HG03196 (cell line): ENCODE measurements at regions not wholly inside any gene's neighbourhood (a gene's known extent, or its start where the extent isn't known, plus 50 kb on each side); places are given as distances from the start of the nearest gene placed in this dataset.
"Not testable (repeated sequence)": the region's sequence is repeated elsewhere in the genome, so short reads cannot be mapped to it uniquely, and the experiment has no call there.

Experiments used
- ATAC-seq: cut with Tn5 transposase; IDR thresholded peaks from one replicate; pipeline ENCODE4 v1.9.1; 2021; ENCODE audit not compliant: unreplicated experiment

DNA sequence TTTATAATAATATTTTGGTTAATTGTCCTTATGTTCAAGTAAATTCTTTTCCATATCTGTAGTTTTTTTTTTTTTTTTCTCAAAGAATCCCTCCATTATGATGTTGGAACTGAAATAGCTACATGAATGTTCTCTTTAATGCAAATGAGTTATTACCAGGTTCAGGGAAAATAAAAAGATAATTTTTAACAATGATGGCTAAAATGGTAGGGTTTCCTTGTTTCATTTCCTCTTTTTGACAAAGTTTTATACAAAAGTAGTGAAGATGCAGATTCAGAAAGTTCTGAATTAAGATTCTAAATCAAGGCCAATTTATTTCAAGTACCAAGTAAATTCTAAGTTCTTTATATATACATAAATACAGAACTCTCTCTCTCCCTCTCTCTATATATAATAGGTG, 779.0 kb upstream of the INTU start:
- no peak for ATAC-seq

DNA sequence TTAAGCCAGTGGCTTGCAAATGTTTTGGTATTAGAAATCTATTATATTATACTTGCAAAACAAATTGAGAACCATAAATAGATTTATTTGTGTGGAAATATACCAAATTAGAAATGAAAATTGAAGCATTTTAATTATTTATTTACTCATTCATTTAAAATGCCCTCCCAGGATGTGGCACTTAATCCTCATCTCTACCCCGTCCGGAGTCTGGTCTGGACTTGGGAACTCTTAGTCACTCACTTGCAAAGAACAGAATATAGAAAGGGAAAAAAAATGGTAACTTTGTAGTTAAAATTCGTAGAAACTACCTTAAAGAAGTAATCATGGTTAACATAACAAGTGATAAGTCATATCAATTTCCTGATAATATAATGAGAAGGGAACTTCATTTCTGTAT, 775.9 kb upstream of the INTU start:
- ATAC-seq: no peak

DNA sequence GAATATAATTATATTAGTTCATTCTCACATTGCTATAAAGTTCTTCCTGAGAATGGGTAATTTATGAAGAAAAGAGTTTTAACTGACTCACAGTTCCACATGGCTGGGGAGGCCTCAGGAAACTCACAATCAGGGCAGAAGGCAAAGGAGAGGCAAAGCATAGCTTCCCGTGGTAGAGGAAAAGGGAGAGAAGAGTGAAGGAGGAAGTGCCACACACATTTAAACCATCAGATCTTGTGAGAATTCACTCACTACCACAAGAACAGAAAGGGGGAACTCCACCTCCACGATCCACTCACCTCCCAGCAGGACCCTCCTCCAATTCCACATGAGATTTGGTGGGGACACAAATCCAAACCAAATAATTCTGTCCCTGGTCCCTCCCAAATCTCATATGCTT, 773.4 kb upstream of the INTU start:
- ATAC-seq: no peak

DNA sequence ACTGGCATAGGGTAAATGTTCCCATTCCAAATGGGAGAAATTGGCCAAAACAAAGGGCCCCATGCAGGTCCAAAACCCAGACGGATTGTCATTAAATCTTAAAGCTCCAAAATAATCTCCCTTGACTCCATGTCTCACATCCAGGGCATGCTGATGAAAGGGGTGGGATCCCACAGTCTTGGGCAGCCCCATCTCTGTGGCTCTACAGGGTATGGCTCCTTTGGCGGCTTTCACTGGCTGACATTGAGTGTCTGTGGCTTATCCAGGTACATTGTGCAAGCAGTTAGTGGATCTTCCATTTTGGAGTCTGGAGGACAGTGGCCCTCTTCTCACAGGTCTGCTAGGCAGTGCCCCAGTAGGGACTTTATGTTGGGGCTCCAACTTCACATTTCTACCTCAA, 772.9 kb upstream of the INTU start:
- ATAC-seq: no peak

DNA sequence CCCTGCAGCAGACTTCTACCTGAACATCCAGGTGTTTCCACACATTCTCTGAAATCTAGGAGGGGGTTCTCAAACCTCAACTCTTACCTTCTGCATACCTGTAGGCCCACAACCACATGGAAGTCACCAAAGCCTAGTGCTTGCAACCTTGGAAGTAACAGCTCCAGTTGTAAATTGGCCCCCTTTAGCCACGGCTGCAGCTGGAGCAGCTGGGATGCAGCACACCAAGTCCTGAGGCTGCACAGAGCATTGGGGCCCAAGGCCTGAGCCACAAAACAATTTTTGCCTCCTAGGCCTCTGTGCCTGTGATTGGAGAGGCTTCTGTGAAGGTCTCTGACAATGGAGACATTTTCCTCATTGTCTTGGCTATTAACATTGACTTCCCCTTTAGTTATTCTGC, 772.4 kb upstream of the INTU start:
- no peak for ATAC-seq

DNA sequence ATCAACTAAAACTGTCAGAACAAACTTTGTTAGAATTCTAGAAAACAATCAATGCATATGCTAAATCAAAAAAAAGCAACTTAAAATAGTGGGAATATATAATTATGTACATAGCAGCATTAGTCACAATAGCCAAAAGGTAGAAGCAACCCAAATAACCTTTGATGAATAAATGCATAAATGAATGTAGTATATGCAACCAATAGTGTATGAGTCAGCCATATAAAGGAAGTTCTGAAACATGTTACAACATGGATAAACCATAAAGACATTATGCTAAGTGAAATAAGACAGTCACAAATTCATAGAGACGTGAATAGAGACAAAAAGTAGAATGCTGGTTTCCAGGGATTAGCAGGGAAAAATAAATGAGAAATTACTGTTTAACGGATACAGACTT, 762.8 kb upstream of the INTU start:
- ATAC-seq: no peak

DNA sequence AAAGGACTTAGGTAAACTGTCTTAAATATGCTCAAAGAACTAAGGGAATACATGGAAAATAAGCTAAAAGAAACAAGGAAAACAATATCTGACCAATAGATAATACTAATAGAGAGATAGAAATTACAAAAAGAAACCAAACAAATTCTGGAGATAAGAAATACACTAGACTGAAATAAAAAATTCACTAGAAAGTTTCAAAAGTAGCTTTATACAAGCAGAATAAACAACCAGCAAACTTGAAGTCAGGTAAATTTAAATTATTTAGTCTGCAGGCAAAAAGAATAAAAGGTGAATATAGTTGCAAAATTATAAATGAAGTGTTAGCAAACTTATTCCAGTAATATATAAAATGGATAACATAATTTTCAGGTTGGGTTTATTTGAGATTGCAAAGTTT, 760.9 kb upstream of the INTU start:
- no peak for ATAC-seq

DNA sequence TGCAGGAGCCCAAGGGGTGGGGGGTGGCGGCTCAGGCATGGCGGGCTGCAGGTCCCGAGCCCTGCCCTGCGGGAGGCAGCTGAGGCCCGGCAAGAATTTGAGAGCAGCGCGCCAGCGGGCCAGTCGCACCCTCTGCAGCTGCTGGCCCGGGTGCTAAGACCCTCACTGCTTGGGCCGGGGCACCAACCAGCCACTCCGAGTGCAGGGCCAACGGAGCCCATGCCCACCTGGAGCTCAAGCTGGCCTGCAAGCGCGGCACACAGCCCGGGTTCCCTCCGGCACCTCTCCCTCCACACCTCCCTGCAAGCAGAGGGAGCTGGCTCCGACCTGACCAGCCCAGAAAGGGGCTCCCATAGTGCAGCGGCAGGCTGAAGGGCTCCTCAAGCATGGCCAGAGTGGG, 758.2 kb upstream of the INTU start:
- no peak for ATAC-seq

DNA sequence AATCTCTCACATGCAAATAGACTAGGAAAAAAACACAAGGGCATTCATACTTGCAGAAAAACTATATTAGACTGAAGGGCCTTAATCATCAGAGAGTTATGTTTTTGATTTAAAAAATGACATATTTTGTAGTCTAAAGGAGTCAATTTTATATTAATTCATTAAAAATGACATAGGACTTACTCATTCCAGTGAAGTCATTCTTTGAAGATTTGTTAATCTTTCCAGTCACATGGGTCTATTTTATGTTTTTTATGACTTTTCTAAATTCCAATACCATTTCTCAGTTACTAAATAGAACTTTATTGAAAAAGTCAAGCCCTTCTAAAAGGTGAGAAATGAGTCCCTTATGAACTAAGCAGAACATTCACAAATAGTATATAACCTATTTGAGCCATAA, 743.8 kb upstream of the INTU start:
- ATAC-seq: no peak

DNA sequence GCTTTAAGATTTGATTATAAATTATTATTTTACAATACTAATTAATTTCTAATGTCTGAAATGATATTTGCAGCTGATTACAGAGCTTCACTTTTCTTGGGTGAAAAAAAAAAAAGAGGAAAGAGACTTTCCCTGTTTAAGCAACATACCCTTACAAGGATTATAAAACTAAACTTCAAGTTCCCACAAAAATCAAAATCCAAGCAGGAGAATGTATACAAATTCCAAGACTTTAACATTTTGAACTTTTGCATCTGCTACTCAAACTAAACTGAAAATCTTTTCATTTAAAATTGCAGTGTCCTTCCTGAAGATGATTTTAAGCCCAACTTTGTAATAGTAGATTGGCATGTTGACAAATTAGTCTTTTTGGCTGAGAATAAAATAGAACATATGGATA, 742.4 kb upstream of the INTU start:
- no peak for ATAC-seq

DNA sequence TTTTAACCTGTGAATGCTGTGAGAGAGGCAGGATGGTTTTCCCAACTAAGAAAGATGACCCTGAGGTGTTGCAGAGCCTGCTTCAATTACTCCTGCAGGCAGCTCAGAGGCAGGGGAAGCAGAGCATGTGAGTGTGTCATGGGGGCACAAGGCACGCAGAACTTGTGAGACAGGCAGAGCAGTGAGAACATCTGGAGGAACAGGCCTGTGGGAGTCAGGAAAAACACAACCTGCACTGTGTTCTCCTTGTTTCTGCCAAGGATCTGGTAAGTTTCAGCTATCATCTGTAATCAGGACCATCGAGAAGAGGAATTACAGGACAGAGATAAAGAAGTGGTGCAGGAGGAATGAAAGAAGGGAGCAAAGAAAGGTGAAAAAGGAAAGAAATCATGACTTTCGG, 741.8 kb upstream of the INTU start:
- ATAC-seq: no peak

DNA sequence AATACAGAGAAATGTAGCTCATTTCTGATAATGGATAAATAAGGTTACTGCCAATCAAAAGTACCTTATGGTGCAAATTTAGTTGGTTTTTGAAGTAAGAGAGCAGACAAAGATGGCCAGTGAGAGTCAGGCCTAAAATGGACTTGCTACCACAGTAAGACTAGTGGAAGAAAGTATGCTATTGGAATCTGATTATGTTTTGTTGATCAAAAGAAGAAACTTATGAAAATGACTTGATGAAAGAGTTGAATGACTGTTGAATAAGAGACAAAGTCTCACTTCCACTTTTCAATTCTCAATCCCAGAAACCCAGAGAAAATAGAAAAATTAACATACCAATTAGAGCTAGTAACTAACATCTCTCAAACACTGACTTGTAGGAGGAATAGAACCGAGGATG, 737.8 kb upstream of the INTU start:
- ATAC-seq: no peak

DNA sequence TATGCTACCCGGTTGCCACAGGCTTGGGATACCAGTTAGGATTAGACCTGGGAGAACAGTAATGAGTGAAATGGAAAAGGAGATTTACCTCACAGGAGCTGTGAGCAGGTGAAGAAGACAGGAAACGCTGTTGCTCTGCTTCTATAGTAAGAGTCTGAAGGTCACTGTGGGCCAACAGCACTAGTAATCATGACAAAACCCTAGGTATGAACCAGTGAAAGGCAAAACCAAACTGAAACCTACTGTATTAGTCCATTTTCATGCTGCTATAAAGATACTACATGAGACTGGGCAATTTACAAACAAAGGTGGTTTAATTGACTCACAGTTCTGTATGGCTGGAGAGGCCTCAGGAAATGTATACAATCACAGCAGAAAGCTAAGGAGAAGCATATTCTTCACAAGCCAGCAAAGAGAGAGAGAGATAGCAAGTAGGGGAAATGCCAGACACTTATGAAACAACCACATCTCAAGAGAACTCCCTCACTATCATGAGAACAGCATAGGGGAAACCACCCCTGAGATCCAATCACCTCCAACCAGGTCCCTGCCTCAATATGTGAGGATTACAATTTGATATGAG, 736.7 kb upstream of the INTU start:
- no peak for ATAC-seq

DNA sequence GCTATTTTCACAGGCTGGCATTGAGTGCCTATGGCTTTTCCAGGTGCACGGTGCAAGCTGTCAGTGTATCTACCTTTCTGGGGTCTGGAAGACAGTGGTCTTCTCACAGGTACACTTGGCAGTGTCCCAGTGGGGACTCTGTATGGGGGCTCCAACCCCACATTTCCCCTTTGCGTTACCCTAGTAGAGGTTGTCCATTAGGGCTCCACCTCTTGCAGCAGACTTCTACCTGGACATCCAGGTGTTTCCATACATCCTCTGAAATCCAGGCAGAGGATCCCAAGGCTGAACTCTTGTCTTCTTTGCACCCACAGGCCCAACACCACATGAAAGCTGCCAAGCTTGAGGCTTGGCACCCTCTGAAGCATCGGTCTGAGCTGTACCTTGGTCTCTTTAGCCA, 735.7 kb upstream of the INTU start:
- ATAC-seq: no peak

DNA sequence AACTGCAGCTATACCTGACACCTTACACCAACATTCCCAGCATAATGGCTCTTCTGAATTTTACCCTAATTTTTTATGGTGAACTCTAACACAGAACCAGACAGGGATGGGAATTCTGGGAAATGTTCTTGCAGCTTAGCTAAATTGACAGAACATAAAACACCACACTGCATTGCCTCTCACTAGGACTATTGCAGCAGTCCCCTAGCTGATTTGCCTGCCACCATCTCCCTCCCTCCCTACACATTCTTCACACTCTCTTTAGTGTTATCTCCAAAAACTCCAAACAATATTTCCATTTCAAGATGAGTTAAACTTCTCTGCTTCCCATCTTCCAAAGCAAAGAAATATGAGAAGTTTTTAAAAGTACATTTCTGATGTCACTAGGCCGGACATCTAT, 733.9 kb upstream of the INTU start:
- ATAC-seq: no peak

DNA sequence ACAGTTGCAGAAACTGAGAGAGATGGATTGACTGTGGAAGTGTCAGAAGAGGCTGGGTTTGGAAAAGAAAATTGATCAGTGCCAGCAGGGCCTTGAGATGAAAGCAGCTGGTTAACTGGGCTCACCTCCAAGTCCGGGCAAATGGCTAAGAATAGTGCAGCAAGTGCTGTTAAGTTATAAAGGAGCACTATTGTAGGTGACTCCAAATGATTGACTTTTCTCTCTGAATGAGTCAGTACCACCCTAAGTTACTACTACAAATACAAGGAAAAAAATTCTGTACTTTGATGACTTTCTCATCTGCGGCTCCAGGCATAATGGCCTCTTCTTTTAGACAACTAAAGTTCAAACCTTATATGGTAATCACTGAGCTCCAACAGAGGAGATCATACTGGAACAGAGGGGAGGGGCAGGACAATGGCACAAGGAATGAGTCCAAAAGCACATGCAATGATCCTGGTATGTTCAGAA, 733.4 kb upstream of the INTU start:
- ATAC-seq: no peak

DNA sequence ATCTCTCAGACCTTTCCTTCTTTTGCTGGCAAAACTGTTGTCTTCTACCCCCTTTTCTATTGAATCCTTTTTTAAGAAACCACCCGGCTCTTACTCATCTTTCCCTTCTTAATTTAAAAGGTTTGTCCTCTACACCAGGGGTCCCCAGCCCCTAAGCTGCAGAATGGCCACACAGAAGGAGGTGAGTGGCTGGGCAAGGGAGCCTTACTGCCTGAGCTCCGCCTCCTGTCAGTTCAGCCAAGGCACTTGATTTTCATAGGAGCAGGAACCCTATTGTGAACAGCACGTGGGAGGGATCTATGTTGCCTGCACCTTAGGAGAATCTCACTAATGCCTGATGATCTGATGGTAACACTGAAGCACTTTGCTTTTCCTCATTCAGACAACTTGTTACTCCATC, 726.3 kb upstream of the INTU start:
- no peak for ATAC-seq

DNA sequence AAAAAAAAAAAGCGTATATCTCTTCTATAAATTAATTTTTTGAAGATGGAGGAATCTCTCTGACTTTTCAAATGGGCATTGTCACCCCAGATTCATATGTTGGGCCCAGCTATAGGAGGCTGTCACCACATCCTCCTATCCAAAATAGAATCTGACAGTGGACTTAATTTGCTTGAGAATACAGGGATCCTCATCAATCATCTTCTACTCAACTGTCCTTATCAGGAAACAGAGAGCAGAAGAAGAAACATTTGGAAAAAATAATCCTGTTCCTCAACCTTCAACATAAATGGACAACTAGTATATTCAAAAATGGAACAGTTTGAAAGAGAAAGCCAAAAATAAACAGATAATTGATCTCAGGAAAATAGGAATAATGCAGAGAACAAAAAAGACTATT, 725.4 kb upstream of the INTU start:
- ATAC-seq: no peak

DNA sequence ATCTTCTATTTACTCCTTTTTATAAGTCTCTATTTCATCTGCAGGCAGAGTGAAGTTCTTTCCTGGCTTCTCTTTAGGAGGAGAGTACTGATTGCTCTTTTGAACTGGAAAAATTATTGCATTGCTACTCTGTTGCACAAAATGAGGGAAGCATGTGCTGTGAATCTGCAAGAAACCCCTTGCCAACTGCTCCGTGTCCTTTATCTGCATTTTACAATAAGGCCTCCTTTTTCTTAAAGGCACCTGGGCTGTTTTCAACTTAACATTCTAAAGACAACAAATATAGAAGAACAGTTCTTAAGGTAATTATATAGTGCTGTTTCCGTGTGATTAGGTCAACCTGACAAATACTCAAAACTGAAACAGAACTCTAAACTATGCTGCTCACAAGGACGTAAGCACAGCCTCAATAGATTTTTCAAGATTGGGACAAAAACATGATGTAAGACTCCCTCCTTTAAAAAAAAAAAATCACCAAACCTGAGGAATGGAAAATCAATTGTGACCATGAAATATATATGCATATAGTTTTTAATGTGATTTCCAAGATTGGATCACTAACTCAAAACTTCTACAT, 716.6 kb upstream of the INTU start:
- ATAC-seq: no peak

DNA sequence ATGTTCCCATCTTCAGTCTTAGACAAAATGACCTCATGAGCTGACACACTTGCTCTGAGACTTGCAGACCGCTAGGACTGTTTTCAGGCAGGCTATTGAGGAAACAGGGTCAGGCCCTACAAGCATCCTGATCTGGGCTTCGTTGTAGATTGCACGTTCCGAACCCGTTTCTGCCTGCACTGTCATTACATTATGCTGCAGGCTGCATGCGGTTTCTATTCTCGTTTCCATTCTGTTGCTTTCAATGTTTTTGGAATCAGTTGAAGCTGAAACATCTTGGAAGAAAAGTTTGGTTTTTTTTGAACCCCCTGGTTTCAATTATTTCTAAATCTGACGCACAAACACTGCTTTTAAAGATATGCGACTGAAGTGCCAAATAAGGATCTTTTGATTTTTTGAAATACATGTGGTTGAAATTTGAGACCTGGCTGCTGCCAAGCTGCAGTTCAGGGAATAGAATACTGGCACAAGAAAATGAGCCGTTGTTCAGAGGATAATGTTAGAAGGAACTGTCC, 716.1 kb upstream of the INTU start:
- no peak for ATAC-seq

DNA sequence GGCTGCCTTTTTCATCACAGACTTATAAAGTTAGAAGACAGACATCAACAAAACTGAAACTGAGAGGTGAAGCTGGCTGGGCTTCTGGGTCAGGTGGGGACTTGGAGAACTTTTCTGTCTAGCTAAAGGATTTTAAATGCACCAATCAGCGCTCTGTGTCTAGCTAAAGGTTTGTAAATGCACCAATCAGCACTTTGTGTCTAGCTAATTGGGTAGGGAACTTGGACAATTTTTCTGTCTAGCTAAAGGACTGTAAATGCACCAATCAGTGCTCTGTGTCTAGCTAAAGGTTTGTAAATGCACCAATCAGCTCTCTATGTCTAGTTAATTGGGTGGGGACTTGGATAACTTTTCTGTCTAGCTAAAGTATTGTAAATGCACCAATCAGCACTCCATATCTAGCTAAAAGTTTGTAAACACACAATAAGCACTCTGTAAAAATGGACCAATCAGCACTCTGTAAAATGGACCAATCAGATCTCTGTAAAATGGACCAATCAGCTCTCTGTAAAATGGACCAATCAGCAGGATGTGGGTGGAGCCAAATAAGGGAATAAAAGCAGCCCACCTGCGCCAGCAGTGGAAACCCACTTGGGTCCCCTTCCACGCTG, 710.3 kb upstream of the INTU start:
- not testable (repeated sequence) for ATAC-seq

DNA sequence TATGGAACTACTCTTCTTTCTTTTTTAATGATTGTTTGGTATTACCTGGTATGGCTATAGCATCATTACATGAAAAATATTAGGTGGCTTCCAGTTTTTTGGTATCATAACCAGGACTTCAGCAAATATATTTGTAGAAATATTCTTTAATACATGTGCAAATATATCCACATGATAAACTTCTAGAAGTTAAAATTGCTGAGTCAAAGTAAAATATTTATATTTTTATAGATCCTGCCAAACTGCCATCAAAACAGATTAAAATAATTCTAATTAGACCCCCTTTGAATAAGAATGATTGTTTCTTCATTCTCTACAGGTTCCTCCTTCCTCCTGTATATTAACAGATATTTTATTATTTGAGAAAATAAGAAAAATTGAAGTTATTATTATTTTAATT, 708.5 kb upstream of the INTU start:
- ATAC-seq: no peak

DNA sequence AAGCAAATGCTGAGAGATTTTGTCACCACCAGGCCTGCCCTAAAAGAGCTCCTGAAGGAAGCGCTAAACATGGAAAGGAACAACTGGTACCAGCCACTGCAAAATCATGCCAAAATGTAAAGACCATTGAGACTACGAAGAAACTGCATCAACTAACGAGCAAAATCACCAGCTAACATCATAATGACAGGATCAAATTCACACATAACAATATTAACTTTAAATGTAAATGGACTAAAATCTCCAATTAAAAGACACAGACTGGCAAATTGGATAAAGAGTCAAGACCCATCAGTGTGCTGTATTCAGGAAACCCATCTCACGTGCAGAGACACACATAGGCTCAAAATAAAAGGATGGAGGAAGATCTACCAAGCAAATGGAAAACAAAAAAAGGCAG, 702.7 kb upstream of the INTU start:
- ATAC-seq: not testable (repeated sequence)
